ENCODE measurements at regions not wholly inside any gene's neighbourhood (a gene's known extent, or its start where the extent isn't known, plus 50 kb on each side); places are given as distances from the start of the nearest gene placed in this dataset.
A peak's percentile ranks its signal among the peaks of the same experiment; 100 is the strongest.

DNA sequence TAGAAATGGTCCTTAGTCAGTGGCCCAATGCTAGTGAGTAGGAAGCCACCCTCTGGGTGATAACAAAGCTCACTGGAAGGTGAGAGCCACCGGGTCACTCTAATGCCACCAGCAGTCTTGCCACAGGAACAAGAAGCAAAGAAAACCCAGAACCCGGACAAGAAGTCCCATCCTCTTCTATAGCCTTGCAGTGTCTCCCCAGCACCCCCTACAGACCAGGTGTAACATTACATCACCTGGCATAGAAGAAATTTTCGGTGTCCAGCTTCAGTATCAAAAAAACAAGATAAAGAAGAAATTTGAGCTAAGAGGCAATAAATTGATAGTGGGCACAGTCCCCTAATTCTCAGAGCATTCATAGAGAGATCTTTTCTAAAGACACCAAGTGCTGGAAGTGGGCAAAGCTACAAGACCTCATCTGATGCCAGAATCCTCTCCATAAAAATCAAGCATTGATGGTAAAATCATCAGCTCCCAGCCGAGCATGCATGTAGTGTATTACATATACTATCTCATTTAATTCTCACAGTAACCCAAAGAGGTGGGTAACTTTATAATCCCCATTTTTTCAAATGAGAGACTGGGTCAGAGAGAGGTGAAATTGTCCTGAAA, 491.0 kb downstream of the MATN1 start:
- Histone ChIP-seq H3K4me2 (ENCODE audit: low read length) (no peak overlapping the region), H3K4me3 (replicated peaks in 1 of 2; ENCODE audit: low read depth in 1 of 2, low read length in 2 of 2) (no peak overlapping the region), H3K9me2 (ENCODE audit: insufficient read depth) (no peaks in the 10 kb centered on the region), H3K36me3 (ENCODE audit: control insufficient read depth in 1 of 2, insufficient read depth in 2 of 2, low read length in 2 of 2) (no peaks in the 10 kb centered on the region), H3K27me3 (ENCODE audit: insufficient read depth, low read length) (peaks cover 10% of the 10 kb centered on the region; the same call in 1 of the 2 replicates), H3K9ac (ENCODE audit: low read length) (no peak overlapping the region), H2AFZ (ENCODE audit: low read depth, low read length, poor library complexity, severe bottlenecking) (peak overlapping the region; percentile 45), H4K20me1 (ENCODE audit: insufficient read depth) (no peaks in the 10 kb centered on the region), H3K79me2 (ENCODE audit: insufficient read depth, low read length) (no peaks in the 10 kb centered on the region), H3K27ac (ENCODE audit: low read depth, low read length) (no peak overlapping the region), H3K4me1 (ENCODE audit: control insufficient read depth in 1 of 2, insufficient read depth in 2 of 2, low read length in 2 of 2) (no peaks in the 10 kb centered on the region), H3K9me3 (ENCODE audit: control insufficient read depth in 1 of 2, insufficient read depth in 1 of 2, low read depth in 1 of 2, low read length in 2 of 2) (no peaks in the 10 kb centered on the region)
- ChIA-PET POLR2A (no interaction called here), CTCF (interaction anchor here (0.8 to 1.4 kb wide), 7 partner anchors 8 to 148 kb away, joined by 3 to 7 read pairs (median 4); no protein-coding TSS in a partner anchor), RAD21 (ENCODE audit: low non-redundant PET in 1 of 2, low total read pairs in 2 of 2, uncharacterized antibody in 2 of 2, unreplicated experiment in 2 of 2) (interaction anchor here in 1 of 2 experiments (0.8 kb wide), 1 partner anchor 148 kb away, joined by 3 read pairs; no protein-coding TSS in a partner anchor)
- TF ChIP-seq, protein P1, sequence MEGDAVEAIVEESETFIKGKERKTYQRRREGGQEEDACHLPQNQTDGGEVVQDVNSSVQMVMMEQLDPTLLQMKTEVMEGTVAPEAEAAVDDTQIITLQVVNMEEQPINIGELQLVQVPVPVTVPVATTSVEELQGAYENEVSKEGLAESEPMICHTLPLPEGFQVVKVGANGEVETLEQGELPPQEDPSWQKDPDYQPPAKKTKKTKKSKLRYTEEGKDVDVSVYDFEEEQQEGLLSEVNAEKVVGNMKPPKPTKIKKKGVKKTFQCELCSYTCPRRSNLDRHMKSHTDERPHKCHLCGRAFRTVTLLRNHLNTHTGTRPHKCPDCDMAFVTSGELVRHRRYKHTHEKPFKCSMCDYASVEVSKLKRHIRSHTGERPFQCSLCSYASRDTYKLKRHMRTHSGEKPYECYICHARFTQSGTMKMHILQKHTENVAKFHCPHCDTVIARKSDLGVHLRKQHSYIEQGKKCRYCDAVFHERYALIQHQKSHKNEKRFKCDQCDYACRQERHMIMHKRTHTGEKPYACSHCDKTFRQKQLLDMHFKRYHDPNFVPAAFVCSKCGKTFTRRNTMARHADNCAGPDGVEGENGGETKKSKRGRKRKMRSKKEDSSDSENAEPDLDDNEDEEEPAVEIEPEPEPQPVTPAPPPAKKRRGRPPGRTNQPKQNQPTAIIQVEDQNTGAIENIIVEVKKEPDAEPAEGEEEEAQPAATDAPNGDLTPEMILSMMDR (IDR thresholded peaks at IDR 0.05 in 2 of 3, conservative IDR thresholded peaks at IDR 0.05 in 1 of 3; ENCODE audit: borderline replicate concordance in 1 of 3, insufficient read depth in 1 of 3, low read depth in 2 of 3, low read length in 2 of 3): peak; percentile 48 to 93 (median 89); a peak in 5 of 6 replicates
- TF ChIP-seq SRF (IDR thresholded peaks at IDR 0.05; ENCODE audit: low read depth): no peak
- peak; percentile 69 for TF ChIP-seq RAD21 (IDR thresholded peaks at IDR 0.05; ENCODE audit: low read depth)
- intact Hi-C loops (cut with micrococcal nuclease): no loop called here
- peak; percentile 89 for ATAC-seq
- BruUV-seq (replicated peaks): no TSS peak
- peak; percentile 27 for DNase-seq (ENCODE audit: low read depth, low spot score)

DNA sequence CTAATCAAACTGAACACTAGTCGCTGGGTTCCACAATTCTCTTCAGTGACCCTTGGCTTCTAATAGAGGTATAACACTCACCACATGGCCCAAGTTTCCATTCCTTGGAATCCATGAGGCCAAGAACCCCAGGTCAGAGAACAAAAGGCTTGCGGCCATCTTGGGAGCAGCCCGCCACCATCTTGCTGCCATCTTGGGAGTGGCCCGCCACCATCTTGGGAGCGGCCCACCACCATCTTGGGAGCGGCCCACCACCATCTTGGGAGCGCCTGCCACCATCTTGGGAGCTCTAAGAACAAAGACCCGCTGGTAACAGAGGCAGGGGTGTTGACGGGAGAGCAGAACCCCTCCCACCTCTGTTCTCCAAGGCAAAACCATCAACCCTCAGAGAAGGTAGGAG, 493.4 kb downstream of the MATN1 start:
- Histone ChIP-seq H3K36me3 (ENCODE audit: control insufficient read depth in 1 of 2, insufficient read depth in 2 of 2, low read length in 2 of 2) (no peaks in the 10 kb centered on the region), H3K9me2 (ENCODE audit: insufficient read depth) (no peaks in the 10 kb centered on the region), H3K9ac (ENCODE audit: low read length) (no peak overlapping the region), H3K79me2 (ENCODE audit: insufficient read depth, low read length) (no peaks in the 10 kb centered on the region), H3K27ac (ENCODE audit: low read depth, low read length) (no peak overlapping the region), H3K27me3 (ENCODE audit: insufficient read depth, low read length) (peaks cover 10% of the 10 kb centered on the region; the same call in 1 of the 2 replicates), H3K4me2 (ENCODE audit: low read length) (no peak overlapping the region), H3K9me3 (ENCODE audit: control insufficient read depth in 1 of 2, insufficient read depth in 1 of 2, low read depth in 1 of 2, low read length in 2 of 2) (no peaks in the 10 kb centered on the region), H2AFZ (ENCODE audit: low read depth, low read length, poor library complexity, severe bottlenecking) (no peak overlapping the region), H3K4me1 (ENCODE audit: control insufficient read depth in 1 of 2, insufficient read depth in 2 of 2, low read length in 2 of 2) (no peaks in the 10 kb centered on the region), H4K20me1 (ENCODE audit: insufficient read depth) (no peaks in the 10 kb centered on the region), H3K4me3 (replicated peaks in 1 of 2; ENCODE audit: low read depth in 1 of 2, low read length in 2 of 2) (no peak overlapping the region)
- no TSS peak for BruUV-seq (replicated peaks)
- DNase-seq (ENCODE audit: low read depth, low spot score) (no peak), ATAC-seq (no peak)
- CTCF ChIA-PET: no interaction called here
- intact Hi-C loops (cut with micrococcal nuclease): no loop called here
- POLR2A ChIA-PET: no interaction called here
- RAD21 ChIA-PET (ENCODE audit: low non-redundant PET in 1 of 2, low total read pairs in 2 of 2, uncharacterized antibody in 2 of 2, unreplicated experiment in 2 of 2): no interaction called here
- no peak for TF ChIP-seq EGR1 (IDR thresholded peaks at IDR 0.05; ENCODE audit: low read depth)
- TF ChIP-seq TCF7L2 (IDR thresholded peaks at IDR 0.05; ENCODE audit: borderline replicate concordance, extremely low read depth, insufficient read depth, insufficient read length): no peak
- TF ChIP-seq POLR2A (IDR thresholded peaks at IDR 0.05; ENCODE audit: borderline replicate concordance, extremely low read depth, insufficient read depth, insufficient read length): no peak
- no peak for TF ChIP-seq EZH2 (IDR thresholded peaks at IDR 0.05)
- no peak for TF ChIP-seq YY1 (IDR thresholded peaks at IDR 0.05; ENCODE audit: extremely low read depth, insufficient replicate concordance, low read depth, low read length)
- TF ChIP-seq EZH2phosphoT487 (IDR thresholded peaks at IDR 0.05; ENCODE audit: borderline replicate concordance): no peak
- no peak for TF ChIP-seq ZNF274 (IDR thresholded peaks at IDR 0.05; ENCODE audit: low read depth, low read length)
- no peak for TF ChIP-seq RAD21 (IDR thresholded peaks at IDR 0.05; ENCODE audit: low read depth)
- TF ChIP-seq, protein P2, sequence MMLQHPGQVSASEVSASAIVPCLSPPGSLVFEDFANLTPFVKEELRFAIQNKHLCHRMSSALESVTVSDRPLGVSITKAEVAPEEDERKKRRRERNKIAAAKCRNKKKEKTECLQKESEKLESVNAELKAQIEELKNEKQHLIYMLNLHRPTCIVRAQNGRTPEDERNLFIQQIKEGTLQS (IDR thresholded peaks at IDR 0.05): no peak
- TF ChIP-seq CEBPB (IDR thresholded peaks at IDR 0.05; ENCODE audit: low read depth): no peak
- TF ChIP-seq, protein P3, sequence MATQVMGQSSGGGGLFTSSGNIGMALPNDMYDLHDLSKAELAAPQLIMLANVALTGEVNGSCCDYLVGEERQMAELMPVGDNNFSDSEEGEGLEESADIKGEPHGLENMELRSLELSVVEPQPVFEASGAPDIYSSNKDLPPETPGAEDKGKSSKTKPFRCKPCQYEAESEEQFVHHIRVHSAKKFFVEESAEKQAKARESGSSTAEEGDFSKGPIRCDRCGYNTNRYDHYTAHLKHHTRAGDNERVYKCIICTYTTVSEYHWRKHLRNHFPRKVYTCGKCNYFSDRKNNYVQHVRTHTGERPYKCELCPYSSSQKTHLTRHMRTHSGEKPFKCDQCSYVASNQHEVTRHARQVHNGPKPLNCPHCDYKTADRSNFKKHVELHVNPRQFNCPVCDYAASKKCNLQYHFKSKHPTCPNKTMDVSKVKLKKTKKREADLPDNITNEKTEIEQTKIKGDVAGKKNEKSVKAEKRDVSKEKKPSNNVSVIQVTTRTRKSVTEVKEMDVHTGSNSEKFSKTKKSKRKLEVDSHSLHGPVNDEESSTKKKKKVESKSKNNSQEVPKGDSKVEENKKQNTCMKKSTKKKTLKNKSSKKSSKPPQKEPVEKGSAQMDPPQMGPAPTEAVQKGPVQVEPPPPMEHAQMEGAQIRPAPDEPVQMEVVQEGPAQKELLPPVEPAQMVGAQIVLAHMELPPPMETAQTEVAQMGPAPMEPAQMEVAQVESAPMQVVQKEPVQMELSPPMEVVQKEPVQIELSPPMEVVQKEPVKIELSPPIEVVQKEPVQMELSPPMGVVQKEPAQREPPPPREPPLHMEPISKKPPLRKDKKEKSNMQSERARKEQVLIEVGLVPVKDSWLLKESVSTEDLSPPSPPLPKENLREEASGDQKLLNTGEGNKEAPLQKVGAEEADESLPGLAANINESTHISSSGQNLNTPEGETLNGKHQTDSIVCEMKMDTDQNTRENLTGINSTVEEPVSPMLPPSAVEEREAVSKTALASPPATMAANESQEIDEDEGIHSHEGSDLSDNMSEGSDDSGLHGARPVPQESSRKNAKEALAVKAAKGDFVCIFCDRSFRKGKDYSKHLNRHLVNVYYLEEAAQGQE (IDR thresholded peaks at IDR 0.05; ENCODE audit: low read depth): no peak

All from HCT116 (cell line).